GM18511 (cell line): ENCODE measurements at regions not wholly inside any gene's neighbourhood (a gene's known extent, or its start where the extent isn't known, plus 50 kb on each side); places are given as distances from the start of the nearest gene placed in this dataset.

Source experiments
- ATAC-seq: cut with Tn5 transposase; IDR thresholded peaks from one replicate; pipeline ENCODE4 v1.9.1; 2021; ENCODE audit warnings: mild to moderate bottlenecking, moderate library complexity; ENCODE audit not compliant: unreplicated experiment

DNA sequence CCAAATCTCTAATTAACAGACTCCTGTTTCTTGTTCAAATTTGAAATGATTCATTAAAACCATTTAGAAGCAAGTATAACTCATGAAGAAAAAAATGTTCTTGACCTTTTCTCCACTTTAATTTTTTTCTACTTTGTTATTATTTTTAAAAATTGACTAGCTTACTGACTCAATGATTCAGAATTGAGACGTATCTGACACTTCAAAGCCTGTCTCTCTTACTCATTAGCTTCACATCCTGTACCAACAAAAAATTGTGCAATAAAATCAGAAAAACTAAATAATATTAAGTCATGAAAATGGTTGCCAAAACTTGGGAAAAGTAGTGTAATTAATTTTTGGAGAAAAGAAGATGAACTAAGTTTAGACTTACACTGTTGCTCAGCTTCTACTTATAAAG, 331.2 kb downstream of the SLC16A7 start:
- ATAC-seq = no peak

DNA sequence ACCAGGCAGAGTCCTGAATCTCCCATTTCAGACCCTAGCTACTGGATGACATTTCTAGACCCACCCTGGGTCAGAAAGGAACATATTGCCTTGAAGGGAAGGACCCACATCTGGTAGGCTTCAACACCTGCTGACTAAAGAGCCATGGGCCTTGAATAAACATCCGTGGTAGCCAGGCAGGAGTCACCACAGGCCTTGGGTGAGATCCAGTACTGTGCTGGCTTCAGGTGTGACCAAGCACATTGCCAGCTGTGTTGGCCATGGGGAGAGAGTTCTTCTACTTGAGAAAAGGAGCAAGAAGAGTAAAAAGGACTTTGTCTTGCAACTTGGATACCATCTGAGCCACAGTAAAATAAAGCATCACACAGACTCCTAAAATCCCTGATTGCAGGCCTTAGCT, 332.6 kb downstream of the SLC16A7 start:
- ATAC-seq = no peak

GRCh38 chr12:59929110-59929509, 333.3 kb downstream of the SLC16A7 start:
- no peak for ATAC-seq

GRCh38 chr12:59934486-59934885, 338.7 kb downstream of the SLC16A7 start:
- ATAC-seq = no peak

DNA sequence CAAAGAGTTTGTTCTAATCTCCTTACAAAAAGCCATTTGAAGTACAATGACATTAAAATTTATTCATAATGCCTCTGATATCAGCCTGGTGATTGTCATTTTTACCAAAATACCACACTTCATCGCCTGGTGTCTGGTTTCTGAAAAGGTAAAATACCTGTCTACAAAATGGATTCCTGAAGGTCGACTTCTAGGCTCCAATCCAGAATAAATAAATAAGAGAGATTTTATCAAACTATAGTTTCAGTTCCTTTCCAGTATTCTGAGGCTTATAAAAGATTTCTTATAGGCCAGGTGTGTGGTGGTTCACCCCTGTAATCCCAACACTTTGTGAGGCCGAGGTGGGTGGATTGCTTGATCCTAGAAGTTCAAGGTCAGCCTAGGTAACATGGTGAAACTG, 340.7 kb downstream of the SLC16A7 start:
- ATAC-seq = no peak

GRCh38 chr12:59937148-59937547, 341.3 kb downstream of the SLC16A7 start:
- ATAC-seq = no peak

GRCh38 chr12:59938190-59938962, 342.5 kb downstream of the SLC16A7 start:
- no peak for ATAC-seq

- ATAC-seq = no peak
Measured at GRCh38 chr12:59940631-59941342, 345.0 kb downstream of the SLC16A7 start.

DNA sequence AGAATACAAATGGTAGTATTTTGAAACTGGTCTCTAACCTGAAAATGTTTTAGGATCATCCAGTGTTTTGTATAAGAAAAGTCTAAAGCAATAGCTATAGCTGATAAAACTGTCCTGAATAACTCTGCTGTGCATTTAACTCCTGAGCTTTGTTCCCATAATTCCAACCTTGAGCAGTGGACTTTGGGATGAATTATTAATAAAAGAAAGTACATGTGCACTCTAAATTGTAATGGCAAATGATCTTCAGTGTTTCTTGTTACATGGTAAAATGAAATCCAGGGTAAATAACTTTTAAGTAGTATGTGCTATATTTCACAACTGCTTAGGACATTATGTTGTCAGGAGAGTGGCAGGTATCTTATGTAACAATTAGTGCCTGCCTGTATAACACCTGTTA, 345.6 kb downstream of the SLC16A7 start:
- no peak for ATAC-seq

DNA sequence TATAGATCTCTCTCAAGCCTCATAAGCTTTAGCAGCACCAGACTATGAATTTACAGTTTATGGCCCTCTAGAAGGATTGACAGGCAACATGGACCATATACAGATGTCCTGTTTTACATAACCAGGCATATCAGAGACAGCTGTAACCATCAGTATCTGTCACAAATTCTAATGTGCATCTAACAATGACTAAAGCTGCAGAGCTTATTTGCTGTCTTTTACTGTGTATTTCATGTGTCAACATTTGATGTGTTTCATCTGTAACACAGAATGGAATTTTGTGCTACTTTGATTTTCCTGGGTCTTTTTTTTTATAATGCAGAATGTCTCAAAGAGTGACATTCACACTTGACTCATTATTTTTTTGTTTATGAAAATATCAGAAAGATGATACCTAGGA, 348.3 kb downstream of the SLC16A7 start:
- no peak for ATAC-seq

GRCh38 chr12:59946635-59947034, 350.8 kb downstream of the SLC16A7 start:
- ATAC-seq = no peak

GRCh38 chr12:59963546-59963945, 367.7 kb downstream of the SLC16A7 start:
- ATAC-seq = no peak

DNA sequence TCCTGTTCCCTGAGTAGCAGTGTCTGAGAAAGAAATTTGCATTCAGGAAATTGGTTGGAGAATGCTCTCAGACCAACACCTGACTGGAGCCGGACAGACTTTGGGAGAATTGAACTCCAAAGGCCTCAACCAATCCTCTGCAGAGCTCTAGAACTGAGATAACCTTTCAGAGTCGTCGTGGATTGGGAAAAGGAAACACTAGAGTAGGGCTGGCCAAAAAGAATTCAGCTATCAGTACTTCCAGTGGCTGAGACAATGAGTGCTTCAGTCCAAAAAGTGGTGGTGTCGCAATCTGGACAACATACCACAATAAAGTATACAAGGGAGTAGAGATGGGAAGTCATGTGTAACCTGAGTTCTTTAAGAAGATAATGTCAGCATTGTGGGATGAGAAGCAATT, 377.1 kb downstream of the SLC16A7 start:
- ATAC-seq = no peak

- no peak for ATAC-seq
Measured at GRCh38 chr12:59973515-59973914, 377.7 kb downstream of the SLC16A7 start.

GRCh38 chr12:59977779-59978178, 381.9 kb downstream of the SLC16A7 start:
- ATAC-seq = no peak

- no peak for ATAC-seq
Measured at GRCh38 chr12:59980476-59980875, 384.6 kb downstream of the SLC16A7 start.

GRCh38 chr12:59999291-59999690, 403.5 kb downstream of the SLC16A7 start:
- no peak for ATAC-seq

GRCh38 chr12:60010486-60010885, 414.7 kb downstream of the SLC16A7 start:
- no peak for ATAC-seq

DNA sequence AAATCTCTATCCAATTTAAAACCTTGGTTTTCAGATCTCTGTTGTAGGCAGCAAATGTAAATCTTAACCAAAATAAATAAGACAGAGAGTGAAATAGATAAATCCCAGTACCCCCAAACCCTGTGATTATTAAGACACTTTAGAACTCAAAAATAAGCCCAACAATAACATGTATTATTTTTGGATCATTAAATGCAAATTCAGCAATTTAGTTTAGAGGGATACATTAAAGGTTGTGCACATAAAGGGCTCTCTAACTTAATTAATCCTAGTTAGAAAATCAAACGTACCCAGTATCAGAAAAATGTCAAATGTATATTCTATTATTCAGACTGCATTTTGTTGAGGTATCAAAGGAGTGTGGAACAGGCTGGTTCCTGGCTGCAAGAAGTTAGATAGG, 416.8 kb downstream of the SLC16A7 start:
- ATAC-seq = no peak

- no peak for ATAC-seq
Measured at GRCh38 chr12:60014436-60014835, 418.6 kb downstream of the SLC16A7 start.

GRCh38 chr12:60020068-60020467, 424.2 kb downstream of the SLC16A7 start:
- ATAC-seq = no peak

DNA sequence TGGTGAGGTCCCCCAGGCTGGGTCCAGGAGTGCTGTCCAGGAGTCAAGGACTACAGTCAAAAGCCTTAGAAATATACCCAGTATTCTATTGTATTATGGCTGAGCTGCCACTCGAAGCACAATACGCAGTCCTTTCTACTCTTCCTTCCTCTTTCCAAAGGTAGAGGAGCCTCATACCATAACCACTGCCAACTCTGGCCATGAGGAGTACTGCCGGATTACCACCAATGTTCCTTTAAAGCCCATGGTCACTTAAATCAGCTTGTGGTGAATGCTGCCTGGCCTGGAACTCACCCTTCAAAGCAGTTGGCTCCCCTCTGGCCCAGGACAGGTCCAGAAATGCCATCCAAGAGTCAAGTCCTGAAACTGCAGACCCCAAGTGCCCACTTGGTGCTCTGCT, 425.4 kb downstream of the SLC16A7 start:
- no peak for ATAC-seq
